Mesenchymal stem cell (in vitro differentiated cells and primary cell): ENCODE measurements at regions not wholly inside any gene's neighbourhood (a gene's known extent, or its start where the extent isn't known, plus 50 kb on each side); places are given as distances from the start of the nearest gene placed in this dataset.

Experiments used
- DNase-seq: peaks from one replicate; pipeline ENCODE4 v3.0.0-alpha.2; 2013
- H2AFZ ChIP-seq: one replicate; pipeline ENCODE4 v1.6.1; 2013; ENCODE audit warnings: low read depth, mild to moderate bottlenecking, control low read depth, inconsistent platforms, low read length, moderate library complexity
- H2AK5ac ChIP-seq: 2 replicates; pipeline ENCODE4 v1.6.1; 2013; ENCODE audit warnings: low read length, moderate library complexity, mild to moderate bottlenecking, inconsistent platforms; ENCODE audit not compliant: severe bottlenecking
- H2BK120ac ChIP-seq: one replicate; pipeline ENCODE4 v1.6.1; 2013; ENCODE audit warnings: low read depth, mild to moderate bottlenecking, inconsistent platforms, low read length, moderate library complexity
- H2BK12ac ChIP-seq, 2 experiments: one replicate each; pipeline ENCODE4 v1.6.1; 2013; ENCODE audit warnings: inconsistent platforms in 2 of 2, low read length in 2 of 2, mild to moderate bottlenecking in 2 of 2, moderate library complexity in 2 of 2, control low read depth in 1 of 2
- H2BK15ac ChIP-seq: one replicate; pipeline ENCODE4 v1.6.1; 2013; ENCODE audit warnings: mild to moderate bottlenecking, low read depth, inconsistent platforms; ENCODE audit not compliant: poor library complexity, severe bottlenecking
- H2BK5ac ChIP-seq: 2 replicates; pipeline ENCODE4 v1.6.1; 2013; ENCODE audit warnings: low read depth, mild to moderate bottlenecking, low read length, control low read depth, inconsistent platforms; ENCODE audit not compliant: poor library complexity, severe bottlenecking
- H3K14ac ChIP-seq, 2 experiments: one replicate each; pipeline ENCODE4 v1.6.1; 2013; ENCODE audit warnings: inconsistent platforms in 2 of 2, low read length in 2 of 2, control low read depth in 1 of 2, mild to moderate bottlenecking in 1 of 2, moderate library complexity in 1 of 2
- H3K18ac ChIP-seq, 2 experiments: one replicate each; pipeline ENCODE4 v1.6.1; 2013; ENCODE audit warnings: inconsistent platforms in 2 of 2, low read length in 2 of 2, control low read depth in 1 of 2, low read depth in 1 of 2, mild to moderate bottlenecking in 1 of 2
- H3K23ac ChIP-seq, 2 experiments: one replicate each; pipeline ENCODE4 v1.6.1; 2013; ENCODE audit warnings: inconsistent platforms in 2 of 2, low read length in 2 of 2, mild to moderate bottlenecking in 2 of 2, moderate library complexity in 2 of 2, control low read depth in 1 of 2
- H3K27ac ChIP-seq: 2 replicates; pipeline ENCODE4 v1.5.1; 2013; ENCODE audit warnings: mild to moderate bottlenecking, moderate library complexity, low read length, control low read depth, inconsistent platforms; ENCODE audit not compliant: poor library complexity, severe bottlenecking
- H3K27me3 ChIP-seq, 2 experiments: 2 replicates each; pipeline versions ENCODE4 v1.6.1 to v1.7.0; 2013; ENCODE audit warnings: low read length in 2 of 2, mild to moderate bottlenecking in 2 of 2, moderate library complexity in 2 of 2, control low read depth in 1 of 2, inconsistent platforms in 1 of 2; ENCODE audit not compliant: control insufficient read depth in 1 of 2, insufficient read depth in 1 of 2
- H3K36me3 ChIP-seq, 2 experiments: 2 replicates each; pipeline versions ENCODE4 v1.6.1 to v1.7.0; 2013; ENCODE audit warnings: low read length in 2 of 2, control low read depth in 1 of 2, inconsistent platforms in 1 of 2, low read depth in 1 of 2, mild to moderate bottlenecking in 1 of 2; ENCODE audit not compliant: insufficient read depth in 2 of 2, control insufficient read depth in 1 of 2
- H3K4ac ChIP-seq, 2 experiments: one replicate each; pipeline ENCODE4 v1.6.1; 2013; ENCODE audit warnings: inconsistent platforms in 2 of 2, low read length in 2 of 2, mild to moderate bottlenecking in 2 of 2, moderate library complexity in 2 of 2, control low read depth in 1 of 2, low read depth in 1 of 2
- H3K4me1 ChIP-seq: 2 replicates; pipeline ENCODE4 v1.6.1; 2013; ENCODE audit warnings: low read depth, low read length, control low read depth; ENCODE audit not compliant: control insufficient read depth, insufficient read depth
- H3K4me2 ChIP-seq: 2 replicates; pipeline ENCODE4 v1.6.1; 2013; ENCODE audit warnings: low read length, mild to moderate bottlenecking, inconsistent platforms; ENCODE audit not compliant: poor library complexity, severe bottlenecking
- H3K4me3 ChIP-seq, 2 experiments: 2 replicates each; pipeline versions ENCODE4 v1.5.1 to v1.7.0; 2013; ENCODE audit warnings: low read length in 2 of 2, mild to moderate bottlenecking in 2 of 2, control low read depth in 1 of 2, low read depth in 1 of 2; ENCODE audit not compliant: insufficient read depth in 1 of 2
- H3K79me1 ChIP-seq: replicated peaks from 2 replicates; pipeline ENCODE4 v1.6.1; 2013; ENCODE audit warnings: mild to moderate bottlenecking, control low read depth, low read length, inconsistent platforms; ENCODE audit not compliant: poor library complexity, severe bottlenecking
- H3K9ac ChIP-seq: 2 replicates; pipeline ENCODE4 v1.7.0; 2013; ENCODE audit warnings: mild to moderate bottlenecking, low read length, moderate library complexity
- H3K9me3 ChIP-seq: 2 replicates; pipeline ENCODE4 v1.7.0; 2013; ENCODE audit warnings: mild to moderate bottlenecking, low read length; ENCODE audit not compliant: control insufficient read depth
- H4K8ac ChIP-seq: one replicate; pipeline ENCODE4 v1.6.1; 2013; ENCODE audit warnings: inconsistent platforms, mild to moderate bottlenecking, low read length, moderate library complexity
- H4K91ac ChIP-seq: one replicate; pipeline ENCODE4 v1.6.1; 2013; ENCODE audit warnings: mild to moderate bottlenecking, low read length, inconsistent platforms
- WGBS: methylation state at CpG from one replicate; pipeline ENCODE4 v1.1.7; 2013; ENCODE audit warnings: mixed read lengths; 5-methylcytosine and 5-hydroxymethylcytosine counted together

DNA sequence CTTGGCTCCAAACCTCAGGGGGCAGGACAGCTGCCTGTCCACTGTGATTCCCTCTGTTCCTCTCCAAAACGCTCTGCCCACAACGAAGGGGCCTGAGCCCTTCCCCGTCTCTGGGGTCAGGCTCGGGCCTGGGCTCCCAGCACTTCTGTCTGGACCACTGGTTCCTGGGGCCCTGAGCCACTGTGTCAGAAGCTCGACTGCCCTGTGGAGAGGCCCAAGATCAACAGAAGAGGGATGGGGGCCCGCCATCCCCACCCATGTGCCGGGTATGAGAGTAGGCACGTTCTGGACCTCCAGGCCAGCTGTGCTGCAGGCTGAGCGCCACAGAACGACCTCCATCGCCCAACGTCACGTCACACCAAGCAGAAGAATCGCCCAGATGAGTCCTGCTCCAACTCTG, 119.9 kb upstream of the HS6ST1 start:
- 90% methylated on average over 14 of the region's 14 CpGs for WGBS
- Histone ChIP-seq H4K91ac (no peak overlapping the region), H3K36me3 (no peaks in the 10 kb centered on the region), H2AK5ac (no peak overlapping the region), H2AFZ (no peak overlapping the region), H2BK120ac (no peak overlapping the region), H3K4me1 (no peaks in the 10 kb centered on the region), H3K27me3 (peaks cover 0 to 3% of the 10 kb centered on the region in 2 experiments), H3K9me3 (no peaks in the 10 kb centered on the region), H3K4ac (no peak overlapping the region), H3K4me2 (no peak overlapping the region), H3K23ac (no peak overlapping the region), H3K27ac (no peak overlapping the region), H3K79me1 (no peaks in the 10 kb centered on the region), H2BK12ac (no peak overlapping the region), H4K8ac (no peak overlapping the region), H3K14ac (no peak overlapping the region), H2BK5ac (no peak overlapping the region), H3K4me3 (no peak overlapping the region), H3K18ac (no peak overlapping the region), H2BK15ac (no peak overlapping the region), H3K9ac (no peak overlapping the region)
- no peak for DNase-seq

DNA sequence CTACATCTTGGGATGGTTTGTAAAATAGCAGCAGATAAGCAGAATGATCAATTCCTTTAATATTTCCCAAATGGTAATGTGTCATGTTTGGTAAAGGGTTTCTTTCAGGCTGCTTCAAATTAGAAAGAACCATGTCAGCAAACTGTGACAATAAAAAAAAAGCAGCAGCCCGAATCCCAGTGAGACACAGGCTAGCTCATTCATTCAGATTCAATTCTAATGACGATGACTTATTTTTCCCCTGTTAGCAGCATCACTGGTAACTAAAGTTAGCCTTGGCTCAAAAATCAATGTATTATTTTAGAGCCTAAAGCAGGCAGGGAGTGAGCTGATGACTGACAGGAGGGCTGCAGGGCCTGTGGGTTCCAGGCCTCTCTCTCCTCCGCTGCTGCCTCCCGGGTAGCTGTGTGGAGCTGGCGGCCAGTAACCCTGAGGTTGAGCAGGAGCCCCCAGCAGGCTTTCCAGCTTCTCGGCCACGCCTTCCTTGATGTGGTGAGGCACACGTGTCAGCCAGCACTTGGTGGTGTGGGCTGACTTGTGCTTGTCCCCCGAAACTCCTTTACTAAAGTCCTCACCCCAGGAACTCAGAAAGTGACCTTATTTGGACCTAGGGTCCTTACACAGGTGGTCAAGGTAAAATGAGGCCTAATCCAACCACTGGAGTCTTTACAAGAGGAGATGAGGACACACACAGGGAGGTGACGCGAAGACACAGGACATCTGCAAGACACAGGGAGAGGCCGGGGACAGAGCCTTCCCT, 120.5 kb upstream of the HS6ST1 start:
- Histone ChIP-seq H2BK120ac (no peak overlapping the region), H3K27ac (no peak overlapping the region), H3K4ac (no peak overlapping the region), H2AFZ (no peak overlapping the region), H3K9ac (peak overlapping the region; percentile 12), H2BK15ac (no peak overlapping the region), H3K4me1 (no peaks in the 10 kb centered on the region), H4K91ac (peak overlapping the region; percentile 46), H3K79me1 (no peaks in the 10 kb centered on the region), H4K8ac (no peak overlapping the region), H3K14ac (no peak overlapping the region), H3K4me3 (no peak overlapping the region), H3K9me3 (no peaks in the 10 kb centered on the region), H3K36me3 (no peaks in the 10 kb centered on the region), H2AK5ac (no peak overlapping the region), H3K18ac (no peak overlapping the region), H3K4me2 (no peak overlapping the region), H2BK12ac (no peak overlapping the region), H3K27me3 (peaks cover 0 to 3% of the 10 kb centered on the region in 2 experiments), H2BK5ac (no peak overlapping the region), H3K23ac (no peak overlapping the region)
- no peak for DNase-seq
- WGBS: 80% methylated on average over 12 of the region's 12 CpGs

DNA sequence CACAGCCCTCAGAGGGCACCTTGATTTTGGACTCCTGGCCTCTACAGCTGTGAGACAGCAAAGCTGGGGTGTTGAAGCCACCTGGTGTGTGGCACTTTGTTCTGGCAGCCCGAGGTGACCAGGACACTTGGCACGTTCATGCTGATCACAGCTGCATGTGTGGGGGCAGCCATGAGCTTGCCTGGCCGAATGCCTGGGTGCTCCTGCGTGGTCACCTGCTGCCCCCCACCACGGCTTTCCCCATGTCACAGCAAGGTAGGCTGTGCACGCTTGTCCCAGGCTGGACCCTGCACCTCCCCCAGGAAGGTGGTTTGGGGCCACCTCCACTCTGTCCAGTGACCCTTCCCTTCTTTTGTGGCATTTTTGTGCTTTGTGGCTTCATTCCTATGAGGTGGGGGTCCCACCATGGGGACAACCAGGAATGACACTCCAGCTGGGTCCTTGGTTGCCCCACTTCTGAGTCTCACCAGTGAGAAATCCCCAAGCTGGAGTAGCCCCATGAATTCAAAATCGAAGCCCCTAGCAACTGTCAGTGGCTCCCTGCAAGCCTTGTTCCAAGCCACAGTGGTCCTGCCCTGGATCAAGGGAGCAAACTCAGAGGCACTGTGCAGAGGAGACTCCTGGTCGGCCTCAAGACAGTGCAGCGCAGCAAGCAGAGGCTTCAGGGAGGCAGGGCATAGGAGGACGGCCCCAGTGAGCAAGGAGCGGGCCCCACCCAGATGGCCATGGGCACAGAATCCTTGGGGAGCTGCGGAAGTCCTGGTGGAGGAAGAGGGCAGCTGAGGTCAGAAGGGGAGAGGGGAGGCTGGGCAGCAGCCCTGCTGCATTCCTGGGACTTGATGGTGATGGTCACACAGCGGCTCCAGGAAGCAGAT, 121.4 kb upstream of the HS6ST1 start:
- H3K79me1 ChIP-seq: no peaks in the 10 kb centered on the region
- peak overlapping the region in 1 of 2 experiments; percentile 26 for H3K14ac ChIP-seq
- no peaks in the 10 kb centered on the region for H3K4me1 ChIP-seq
- H2BK120ac ChIP-seq: no peak overlapping the region
- peak overlapping the region in 1 of 2 experiments; percentile 75 for H3K18ac ChIP-seq
- H3K23ac ChIP-seq: no peak overlapping the region
- H3K27ac ChIP-seq: no peak overlapping the region
- H3K4ac ChIP-seq: no peak overlapping the region
- H2BK15ac ChIP-seq: no peak overlapping the region
- H3K27me3 ChIP-seq: peaks cover 0 to 3% of the 10 kb centered on the region in 2 experiments
- H4K8ac ChIP-seq: no peak overlapping the region
- peak overlapping the region; percentile 12 for H3K9ac ChIP-seq
- no peaks in the 10 kb centered on the region for H3K36me3 ChIP-seq
- H2BK12ac ChIP-seq: no peak overlapping the region
- H3K9me3 ChIP-seq: no peaks in the 10 kb centered on the region
- H2AFZ ChIP-seq: no peak overlapping the region
- peak overlapping the region; percentile 46 for H4K91ac ChIP-seq
- 86% methylated on average over 13 of the region's 13 CpGs for WGBS
- H3K4me2 ChIP-seq: no peak overlapping the region
- no peak overlapping the region for H2AK5ac ChIP-seq
- no peak overlapping the region for H3K4me3 ChIP-seq
- DNase-seq: no peak
- no peak overlapping the region for H2BK5ac ChIP-seq
